ENCODE measurements at regions not wholly inside any gene's neighbourhood (a gene's known extent, or its start where the extent isn't known, plus 50 kb on each side); places are given as distances from the start of the nearest gene placed in this dataset.
"Not testable (repeated sequence)": the region's sequence is repeated elsewhere in the genome, so short reads cannot be mapped to it uniquely, and the experiment has no call there.

GRCh38 chr1:120277428-120278258 is 101.3 kb upstream of the SEC22B start:
- not testable (repeated sequence) for H3K23ac ChIP-seq (ENCODE audit: low read length); H3K4ac ChIP-seq (ENCODE audit: low read depth, low read length); H2BK12ac ChIP-seq (ENCODE audit: low read length); H3K9ac ChIP-seq (ENCODE audit: low read length); H3K36me3 ChIP-seq (ENCODE audit: control insufficient read depth in 1 of 2, insufficient read depth in 2 of 2, low read length in 2 of 2); H3K18ac ChIP-seq (ENCODE audit: low read length); H3K27ac ChIP-seq (ENCODE audit: low read depth, low read length); H3K4me2 ChIP-seq (ENCODE audit: low read length); H3K79me1 ChIP-seq (ENCODE audit: low read length); H2BK120ac ChIP-seq (ENCODE audit: insufficient read depth, low read length, poor library complexity); H3K79me2 ChIP-seq (ENCODE audit: control insufficient read depth, insufficient read depth, low read length, poor library complexity); H3K27me3 ChIP-seq (ENCODE audit: insufficient read depth, low read length); H3K9me3 ChIP-seq (ENCODE audit: insufficient read depth, low read depth, low read length); H3K4me1 ChIP-seq (ENCODE audit: control insufficient read depth in 1 of 2, insufficient read depth in 2 of 2, low read length in 2 of 2); H3K4me3 ChIP-seq (ENCODE audit: low read depth, low read length); H2AFZ ChIP-seq (ENCODE audit: insufficient read depth, low read length, poor library complexity); H2AK5ac ChIP-seq (ENCODE audit: low read length); H3K14ac ChIP-seq (ENCODE audit: low read length); DNase-seq; H2BK5ac ChIP-seq (ENCODE audit: low read depth, low read length, poor library complexity); H4K12ac ChIP-seq (ENCODE audit: low read depth, low read length); H4K91ac ChIP-seq (ENCODE audit: low read depth, low read length); H4K8ac ChIP-seq (ENCODE audit: low read depth, low read length)
- no CpG with 5 or more reads among the region's 26 CpGs for WGBS (ENCODE audit: extremely low coverage, insufficient coverage, insufficient read length)

GRCh38 chr1:120276710-120277109 is 100.4 kb upstream of the SEC22B start:
- H3K4me1 ChIP-seq (ENCODE audit: control insufficient read depth in 1 of 2, insufficient read depth in 2 of 2, low read length in 2 of 2); H3K4me2 ChIP-seq (ENCODE audit: low read length); H3K23ac ChIP-seq (ENCODE audit: low read length); H3K27ac ChIP-seq (ENCODE audit: low read depth, low read length); H3K14ac ChIP-seq (ENCODE audit: low read length); H3K79me2 ChIP-seq (ENCODE audit: control insufficient read depth, insufficient read depth, low read length, poor library complexity); H4K12ac ChIP-seq (ENCODE audit: low read depth, low read length); H3K4me3 ChIP-seq (ENCODE audit: low read depth, low read length); H2AK5ac ChIP-seq (ENCODE audit: low read length); H3K4ac ChIP-seq (ENCODE audit: low read depth, low read length); H2BK12ac ChIP-seq (ENCODE audit: low read length); H2BK120ac ChIP-seq (ENCODE audit: insufficient read depth, low read length, poor library complexity); H4K8ac ChIP-seq (ENCODE audit: low read depth, low read length); H2BK5ac ChIP-seq (ENCODE audit: low read depth, low read length, poor library complexity); H3K36me3 ChIP-seq (ENCODE audit: control insufficient read depth in 1 of 2, insufficient read depth in 2 of 2, low read length in 2 of 2); H3K18ac ChIP-seq (ENCODE audit: low read length); H2AFZ ChIP-seq (ENCODE audit: insufficient read depth, low read length, poor library complexity); H3K79me1 ChIP-seq (ENCODE audit: low read length); H3K9me3 ChIP-seq (ENCODE audit: insufficient read depth, low read depth, low read length); H4K91ac ChIP-seq (ENCODE audit: low read depth, low read length); H3K9ac ChIP-seq (ENCODE audit: low read length); DNase-seq; H3K27me3 ChIP-seq (ENCODE audit: insufficient read depth, low read length): not testable (repeated sequence)
- no CpG with 5 or more reads among the region's 5 CpGs for WGBS (ENCODE audit: extremely low coverage, insufficient coverage, insufficient read length)

- not testable (repeated sequence) for H2AFZ ChIP-seq (ENCODE audit: insufficient read depth, low read length, poor library complexity); H3K9ac ChIP-seq (ENCODE audit: low read length); H4K91ac ChIP-seq (ENCODE audit: low read depth, low read length); H3K4ac ChIP-seq (ENCODE audit: low read depth, low read length); H2BK120ac ChIP-seq (ENCODE audit: insufficient read depth, low read length, poor library complexity); H4K12ac ChIP-seq (ENCODE audit: low read depth, low read length); DNase-seq; H2BK5ac ChIP-seq (ENCODE audit: low read depth, low read length, poor library complexity); H3K14ac ChIP-seq (ENCODE audit: low read length); H2BK12ac ChIP-seq (ENCODE audit: low read length); H3K79me1 ChIP-seq (ENCODE audit: low read length); H3K4me3 ChIP-seq (ENCODE audit: low read depth, low read length); H3K4me2 ChIP-seq (ENCODE audit: low read length); H3K27ac ChIP-seq (ENCODE audit: low read depth, low read length); H3K27me3 ChIP-seq (ENCODE audit: insufficient read depth, low read length); H3K23ac ChIP-seq (ENCODE audit: low read length); H3K18ac ChIP-seq (ENCODE audit: low read length); H4K8ac ChIP-seq (ENCODE audit: low read depth, low read length); H2AK5ac ChIP-seq (ENCODE audit: low read length); H3K9me3 ChIP-seq (ENCODE audit: insufficient read depth, low read depth, low read length); H3K79me2 ChIP-seq (ENCODE audit: control insufficient read depth, insufficient read depth, low read length, poor library complexity); H3K36me3 ChIP-seq (ENCODE audit: control insufficient read depth in 1 of 2, insufficient read depth in 2 of 2, low read length in 2 of 2); H3K4me1 ChIP-seq (ENCODE audit: control insufficient read depth in 1 of 2, insufficient read depth in 2 of 2, low read length in 2 of 2)
- WGBS (ENCODE audit: extremely low coverage, insufficient coverage, insufficient read length): no CpG with 5 or more reads among the region's 3 CpGs
Measured at GRCh38 chr1:120274438-120274837, 98.1 kb upstream of the SEC22B start.

GRCh38 chr1:120273363-120273762 is 97.0 kb upstream of the SEC22B start:
- H2BK12ac ChIP-seq (ENCODE audit: low read length); H3K14ac ChIP-seq (ENCODE audit: low read length); H3K9me3 ChIP-seq (ENCODE audit: insufficient read depth, low read depth, low read length); H4K12ac ChIP-seq (ENCODE audit: low read depth, low read length); H3K4me3 ChIP-seq (ENCODE audit: low read depth, low read length); H3K27me3 ChIP-seq (ENCODE audit: insufficient read depth, low read length); DNase-seq; H2AK5ac ChIP-seq (ENCODE audit: low read length); H3K4ac ChIP-seq (ENCODE audit: low read depth, low read length); H3K79me2 ChIP-seq (ENCODE audit: control insufficient read depth, insufficient read depth, low read length, poor library complexity); H4K8ac ChIP-seq (ENCODE audit: low read depth, low read length); H3K18ac ChIP-seq (ENCODE audit: low read length); H2BK5ac ChIP-seq (ENCODE audit: low read depth, low read length, poor library complexity); H3K36me3 ChIP-seq (ENCODE audit: control insufficient read depth in 1 of 2, insufficient read depth in 2 of 2, low read length in 2 of 2); H3K9ac ChIP-seq (ENCODE audit: low read length); H3K23ac ChIP-seq (ENCODE audit: low read length); H3K4me2 ChIP-seq (ENCODE audit: low read length); H3K4me1 ChIP-seq (ENCODE audit: control insufficient read depth in 1 of 2, insufficient read depth in 2 of 2, low read length in 2 of 2); H4K91ac ChIP-seq (ENCODE audit: low read depth, low read length); H3K27ac ChIP-seq (ENCODE audit: low read depth, low read length); H3K79me1 ChIP-seq (ENCODE audit: low read length); H2AFZ ChIP-seq (ENCODE audit: insufficient read depth, low read length, poor library complexity); H2BK120ac ChIP-seq (ENCODE audit: insufficient read depth, low read length, poor library complexity): not testable (repeated sequence)
- WGBS (ENCODE audit: extremely low coverage, insufficient coverage, insufficient read length): no CpG with 5 or more reads among the region's 4 CpGs
